KG1 (cell line): ENCODE measurements at regions not wholly inside any gene's neighbourhood (a gene's known extent, or its start where the extent isn't known, plus 50 kb on each side); places are given as distances from the start of the nearest gene placed in this dataset.

Source experiments
- DNase-seq: peaks from one replicate; lab custom pipeline; 2025; lab: John Stamatoyannopoulos, UW

- DNase-seq, result no peak
Measured at GRCh38 chr4:166363198-166363597, 490.2 kb downstream of the TLL1 start.

GRCh38 chr4:166366012-166366411 is 493.0 kb downstream of the TLL1 start:
- DNase-seq, result no peak

- DNase-seq, result no peak
Measured at GRCh38 chr4:166377578-166377977, 504.5 kb downstream of the TLL1 start.

- DNase-seq, result no peak
Measured at GRCh38 chr4:166386491-166387360, 513.7 kb downstream of the TLL1 start.

- no peak for DNase-seq
Measured at GRCh38 chr4:166391501-166391900, 518.5 kb downstream of the TLL1 start.

GRCh38 chr4:166399021-166399420 is 526.0 kb downstream of the TLL1 start:
- no peak for DNase-seq

GRCh38 chr4:166400270-166400894 is 527.3 kb downstream of the TLL1 start:
- no peak for DNase-seq

GRCh38 chr4:166413356-166413755 is 540.3 kb downstream of the TLL1 start:
- no peak for DNase-seq

- DNase-seq, result no peak
Measured at GRCh38 chr4:166414431-166414830, 541.4 kb downstream of the TLL1 start.

- no peak for DNase-seq
Measured at GRCh38 chr4:166415749-166416148, 542.7 kb downstream of the TLL1 start.

GRCh38 chr4:166421556-166422156 is 548.6 kb downstream of the TLL1 start:
- no peak for DNase-seq

GRCh38 chr4:166422475-166422874 is 549.4 kb downstream of the TLL1 start:
- DNase-seq, result no peak

GRCh38 chr4:166426300-166426863 is 553.3 kb downstream of the TLL1 start:
- DNase-seq, result no peak

GRCh38 chr4:166432125-166432524 is 559.1 kb downstream of the TLL1 start:
- no peak for DNase-seq

- DNase-seq, result no peak
Measured at GRCh38 chr4:166432842-166433241, 559.8 kb downstream of the TLL1 start.

- no peak for DNase-seq
Measured at GRCh38 chr4:166435449-166435848, 562.4 kb downstream of the TLL1 start.

- DNase-seq, result no peak
Measured at GRCh38 chr4:166458756-166459155, 585.7 kb downstream of the TLL1 start.

- DNase-seq, result no peak
Measured at GRCh38 chr4:166459621-166460020, 586.6 kb downstream of the TLL1 start.

- no peak for DNase-seq
Measured at GRCh38 chr4:166460769-166461550, 587.9 kb downstream of the TLL1 start.

GRCh38 chr4:166481055-166481454 is 608.0 kb downstream of the TLL1 start:
- no peak for DNase-seq

GRCh38 chr4:166481739-166482138 is 608.7 kb downstream of the TLL1 start:
- no peak for DNase-seq

- no peak for DNase-seq
Measured at GRCh38 chr4:166482758-166483157, 609.7 kb downstream of the TLL1 start.
